Keratinocyte (primary cell): ENCODE measurements at regions not wholly inside any gene's neighbourhood (a gene's known extent, or its start where the extent isn't known, plus 50 kb on each side); places are given as distances from the start of the nearest gene placed in this dataset.

Experiments
- DNase-seq: peaks from one replicate; pipeline ENCODE4 v3.0.0-alpha.2; 2011; ENCODE audit warnings: low read depth, missing footprints, low spot score
- FAIRE-seq: peaks from 2 replicates; lab custom pipeline; 2011; peaks lifted over from hg19 to GRCh38; lab: Jason Lieb, UNC
- H2AFZ ChIP-seq: 2 replicates; pipeline ENCODE4 v1.6.0; 2012; ENCODE audit warnings: low read length, control low read depth, inconsistent platforms; ENCODE audit not compliant: control insufficient read depth
- H3K27ac ChIP-seq: 2 replicates; pipeline ENCODE4 v1.5.1; 2011; ENCODE audit warnings: low read length; ENCODE audit not compliant: control insufficient read depth, insufficient read depth
- H3K27me3 ChIP-seq: 3 replicates; pipeline ENCODE4 v1.6.0; 2011; ENCODE audit warnings: low read length; ENCODE audit not compliant: control insufficient read depth, insufficient read depth; ENCODE audit errors: extremely low read depth
- H3K36me3 ChIP-seq, 2 experiments: 2 replicates in 1 of 2; 3 replicates in 1 of 2; pipeline ENCODE4 v1.5.1; 2011; ENCODE audit warnings: low read length in 2 of 2, mild to moderate bottlenecking in 1 of 2; ENCODE audit not compliant: control insufficient read depth in 2 of 2, insufficient read depth in 2 of 2; ENCODE audit errors: extremely low read depth in 1 of 2
- H3K4me1 ChIP-seq: 3 replicates; pipeline ENCODE4 v1.5.1; 2011; ENCODE audit warnings: low read length; ENCODE audit not compliant: control insufficient read depth, insufficient read depth; ENCODE audit errors: extremely low read depth
- H3K4me2 ChIP-seq: 3 replicates; pipeline ENCODE4 v1.6.0; 2011; ENCODE audit warnings: low read depth, low read length; ENCODE audit not compliant: control insufficient read depth, insufficient read depth; ENCODE audit errors: extremely low read depth
- H3K4me3 ChIP-seq, 3 experiments: fragments of 200-600 bp in 1 of 3; sonication (generic) in 1 of 3; 2 replicates in 2 of 3; 3 replicates in 1 of 3; pipeline ENCODE4 v1.5.1; 2011 to 2016; ENCODE audit warnings: low read length in 3 of 3, mild to moderate bottlenecking in 3 of 3, control low read depth in 2 of 3, inconsistent platforms in 1 of 3, low read depth in 1 of 3, mixed read lengths in 1 of 3, mixed run types in 1 of 3, moderate library complexity in 1 of 3; ENCODE audit not compliant: control insufficient read depth in 2 of 3, insufficient read depth in 2 of 3; ENCODE audit errors: extremely low read depth in 1 of 3
- H3K79me2 ChIP-seq: 2 replicates; pipeline ENCODE4 v1.6.0; 2012; ENCODE audit warnings: low read length; ENCODE audit not compliant: control insufficient read depth, insufficient read depth
- H3K9ac ChIP-seq: 3 replicates; pipeline ENCODE4 v1.6.0; 2011; ENCODE audit warnings: low read length; ENCODE audit not compliant: control insufficient read depth, insufficient read depth; ENCODE audit errors: extremely low read depth
- H3K9me1 ChIP-seq: 3 replicates; pipeline ENCODE4 v1.6.0; 2011; ENCODE audit warnings: low read length; ENCODE audit not compliant: control insufficient read depth, insufficient read depth; ENCODE audit errors: extremely low read depth
- H3K9me3 ChIP-seq: 2 replicates; pipeline ENCODE4 v1.5.1; 2012; ENCODE audit warnings: low read depth, low read length; ENCODE audit not compliant: control insufficient read depth
- H4K20me1 ChIP-seq: 3 replicates; pipeline ENCODE4 v1.6.0; 2011; ENCODE audit warnings: low read length; ENCODE audit not compliant: control insufficient read depth, insufficient read depth; ENCODE audit errors: extremely low read depth
- CTCF ChIP-seq, 3 experiments: IDR thresholded peaks in 1 of 3; conservative IDR thresholded peaks in 1 of 3; optimal IDR thresholded peaks in 1 of 3; 2 replicates in 2 of 3; 3 replicates in 1 of 3; pipeline versions ENCODE3 to v1.5.1; 2011; ENCODE audit warnings: low read length in 3 of 3, mild to moderate bottlenecking in 3 of 3, moderate library complexity in 2 of 3, control low read depth in 1 of 3, inconsistent platforms in 1 of 3; ENCODE audit not compliant: insufficient read depth in 2 of 3; ENCODE audit errors: extremely low read depth in 1 of 3
- EZH2 ChIP-seq: IDR thresholded peaks from one replicate; pipeline ENCODE4 v1.6.1; 2012; ENCODE audit warnings: inconsistent platforms, mild to moderate bottlenecking, low read length, moderate library complexity
- dilution Hi-C: fragments of 300-500 bp; cut with MboI; formaldehyde crosslinking; loops from one replicate; pipeline ENCODE4 v1.7.0; 2020; ENCODE audit warnings: low sequenced_read_pairs; ENCODE audit not compliant: extremely low pct_ligation_motif_present

DNA sequence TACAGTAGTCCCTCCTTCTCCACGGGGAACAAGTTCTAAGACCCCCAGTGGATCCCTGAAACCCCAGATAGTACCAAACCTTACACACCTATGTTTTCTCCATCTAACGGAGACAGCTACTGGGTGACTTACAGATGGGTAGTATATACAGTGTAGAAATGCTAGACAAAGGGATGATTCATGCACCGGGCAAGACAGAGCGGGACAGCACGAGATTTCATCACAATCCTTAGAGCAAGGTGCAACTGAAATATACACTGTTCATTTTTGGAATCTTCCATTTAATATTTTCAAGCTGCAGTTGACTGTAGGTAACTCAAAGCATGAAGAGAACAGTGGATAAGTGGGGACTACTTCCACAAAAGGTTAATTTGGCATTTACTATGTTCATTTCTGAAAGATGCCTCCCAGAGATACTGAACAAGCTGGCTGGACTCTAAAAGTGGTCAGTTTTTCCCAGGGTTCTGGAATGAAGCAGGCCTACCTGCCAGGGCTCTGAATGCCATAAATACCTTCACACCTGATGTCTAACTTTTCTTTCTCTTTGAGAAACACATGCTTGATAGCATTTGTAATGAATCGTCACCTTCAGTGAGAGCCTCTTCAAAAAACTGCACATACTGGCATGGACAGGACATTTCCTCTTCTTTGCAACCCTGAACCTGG, 127.7 kb upstream of the FOXN3 start:
- dilution Hi-C loops = no loop called here
- TF ChIP-seq CTCF (optimal IDR thresholded peaks at IDR 0.05 in 1 of 3, IDR thresholded peaks at IDR 0.05 in 1 of 3, conservative IDR thresholded peaks at IDR 0.05 in 1 of 3; ENCODE audit: extremely low read depth in 1 of 3, insufficient read depth in 2 of 3, low read length in 3 of 3) (no peak), EZH2 (no peak)
- H4K20me1 ChIP-seq = no peaks in the 10 kb centered on the region
- H3K9me1 ChIP-seq = no peaks in the 10 kb centered on the region
- DNase-seq (no peak), FAIRE-seq (peak; percentile 85)
- no peak overlapping the region for H3K27ac ChIP-seq
- no peak overlapping the region for H3K4me2 ChIP-seq
- H3K27me3 ChIP-seq = no peaks in the 10 kb centered on the region
- no peak overlapping the region for H3K9ac ChIP-seq
- no peaks in the 10 kb centered on the region for H3K79me2 ChIP-seq
- H3K9me3 ChIP-seq = no peaks in the 10 kb centered on the region
- peaks cover 18% of the 10 kb centered on the region for H3K4me1 ChIP-seq
- no peaks in the 10 kb centered on the region for H3K36me3 ChIP-seq
- no peak overlapping the region for H2AFZ ChIP-seq
- H3K4me3 ChIP-seq = no peak overlapping the region

GRCh38 chr14:89543425-89543790, 126.4 kb upstream of the FOXN3 start:
- H4K20me1 ChIP-seq = no peaks in the 10 kb centered on the region
- no peak for TF ChIP-seq EZH2
- TF ChIP-seq CTCF (optimal IDR thresholded peaks at IDR 0.05 in 1 of 3, IDR thresholded peaks at IDR 0.05 in 1 of 3, conservative IDR thresholded peaks at IDR 0.05 in 1 of 3; ENCODE audit: extremely low read depth in 1 of 3, insufficient read depth in 2 of 3, low read length in 3 of 3) = no peak
- no peaks in the 10 kb centered on the region for H3K9me3 ChIP-seq
- no peaks in the 10 kb centered on the region for H3K9me1 ChIP-seq
- DNase-seq (no peak), FAIRE-seq (no peak)
- H3K79me2 ChIP-seq = no peaks in the 10 kb centered on the region
- H3K27ac ChIP-seq = no peak overlapping the region
- no peak overlapping the region for H3K9ac ChIP-seq
- dilution Hi-C loops = no loop called here
- no peaks in the 10 kb centered on the region for H3K36me3 ChIP-seq
- H3K27me3 ChIP-seq = no peaks in the 10 kb centered on the region
- H2AFZ ChIP-seq = no peak overlapping the region
- H3K4me3 ChIP-seq = no peak overlapping the region
- no peak overlapping the region for H3K4me2 ChIP-seq
- H3K4me1 ChIP-seq = peaks cover 18% of the 10 kb centered on the region
